Adrenal gland (tissue), 9 donors: ENCODE measurements at regions not wholly inside any gene's neighbourhood (a gene's known extent, or its start where the extent isn't known, plus 50 kb on each side); places are given as distances from the start of the nearest gene placed in this dataset.

Experiments used
- DNase-seq, 7 donors: peaks; one replicate each; pipeline ENCODE4 v3.0.0-alpha.2; 2019 to 2020
- H3K27ac ChIP-seq, 5 donors: fragments of 200-600 bp; sonication (generic) in 4 of 5; 1 replicate in 3 of 5; 2 replicates in 2 of 5; pipeline versions ENCODE4 v1.5.1 to v1.8.0; 2016 to 2020; ENCODE audit warnings: mild to moderate bottlenecking in 1 of 5
- H3K27me3 ChIP-seq: fragments of 200-600 bp; 2 replicates; pipeline ENCODE4 v1.8.0; 2021
- H3K36me3 ChIP-seq, 2 donors: fragments of 200-600 bp; replicated peaks in 1 of 2; 1 replicate in 1 of 2; 2 replicates in 1 of 2; pipeline versions ENCODE4 v1.5.1 to v1.8.0; 2018 to 2022
- H3K4me1 ChIP-seq, 2 donors: fragments of 200-600 bp; replicated peaks in 1 of 2; 1 replicate in 1 of 2; 2 replicates in 1 of 2; pipeline versions ENCODE4 v1.5.1 to v1.8.0; 2018 to 2021
- H3K4me3 ChIP-seq, 4 donors: fragments of 200-600 bp; sonication (generic) in 3 of 4; one replicate each; pipeline ENCODE4 v1.5.1; 2016 to 2018
- H3K9me3 ChIP-seq, 3 donors: fragments of 200-600 bp; sonication (generic) in 1 of 3; replicated peaks in 1 of 3; 1 replicate in 2 of 3; 2 replicates in 1 of 3; pipeline versions ENCODE4 v1.5.1 to v1.8.0; 2016 to 2021
- POLR2A ChIP-seq, 2 donors: fragments of 450-650 bp; IDR thresholded peaks; one replicate each; pipeline ENCODE4 v1.6.1; 2017; ENCODE audit warnings: antibody characterized with exemption in 2 of 2, mild to moderate bottlenecking in 2 of 2, moderate library complexity in 1 of 2
- WGBS, 4 donors: extraction: QIAGEN DNeasy Blood & Tissue Kit in 2 of 4; methylation state at CpG; one replicate each; pipeline versions ENCODE4 v1.1.5 to v1.1.7; 2013 to 2017; 5-methylcytosine and 5-hydroxymethylcytosine counted together
- intact Hi-C, 2 donors: fragments of 100-400 bp; cut with DNase I; formaldehyde crosslinking; loops; one replicate each; pipeline versions ENCODE4 v1.14.1 to v1.15.0; 2022 to 2023
- TF ChIP-seq, protein P1 (sequence below), 6 experiments: fragments of 450-650 bp in 4 of 6; fragments of 200-600 bp in 2 of 6; sonication (generic) in 1 of 6; IDR thresholded peaks; 1 replicate in 5 of 6; 2 replicates in 1 of 6; pipeline versions ENCODE4 v1.5.1 to v1.8.0; 2016 to 2021; ENCODE audit warnings: antibody characterized with exemption in 6 of 6, mild to moderate bottlenecking in 2 of 6, moderate library complexity in 1 of 6
- donor health status: healthy with polysubstance abuse.
- donor health status: Bipolar disorder and iron deficiency.
- donor health status: DM: yes; HTN: yes; CAD: no.
- donor health status: DM: no; HTN: no; CAD: no.
- donor health status: DM: no; HTN: no; CAD: no.

DNA sequence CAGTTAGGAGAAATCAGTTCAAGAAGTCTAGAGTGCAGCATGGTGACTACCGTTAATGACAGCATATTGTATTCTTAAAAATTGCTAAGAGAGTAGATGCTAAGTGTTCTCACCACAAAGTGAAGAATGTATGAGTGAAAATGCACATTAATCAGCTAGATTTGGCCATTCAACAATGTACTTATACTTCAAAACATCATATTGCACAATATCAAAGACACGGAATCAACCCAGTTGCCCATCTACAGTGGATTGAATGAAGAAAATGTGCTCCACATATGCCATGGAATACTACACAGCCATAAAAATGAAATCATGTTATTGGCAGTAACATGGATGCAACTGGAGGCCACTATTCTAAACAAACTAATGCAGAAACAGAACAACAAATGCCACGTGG is 119.9 kb upstream of the NDN start:
- no peaks in the 10 kb centered on the region for H3K36me3 ChIP-seq
- TF ChIP-seq, protein P1, sequence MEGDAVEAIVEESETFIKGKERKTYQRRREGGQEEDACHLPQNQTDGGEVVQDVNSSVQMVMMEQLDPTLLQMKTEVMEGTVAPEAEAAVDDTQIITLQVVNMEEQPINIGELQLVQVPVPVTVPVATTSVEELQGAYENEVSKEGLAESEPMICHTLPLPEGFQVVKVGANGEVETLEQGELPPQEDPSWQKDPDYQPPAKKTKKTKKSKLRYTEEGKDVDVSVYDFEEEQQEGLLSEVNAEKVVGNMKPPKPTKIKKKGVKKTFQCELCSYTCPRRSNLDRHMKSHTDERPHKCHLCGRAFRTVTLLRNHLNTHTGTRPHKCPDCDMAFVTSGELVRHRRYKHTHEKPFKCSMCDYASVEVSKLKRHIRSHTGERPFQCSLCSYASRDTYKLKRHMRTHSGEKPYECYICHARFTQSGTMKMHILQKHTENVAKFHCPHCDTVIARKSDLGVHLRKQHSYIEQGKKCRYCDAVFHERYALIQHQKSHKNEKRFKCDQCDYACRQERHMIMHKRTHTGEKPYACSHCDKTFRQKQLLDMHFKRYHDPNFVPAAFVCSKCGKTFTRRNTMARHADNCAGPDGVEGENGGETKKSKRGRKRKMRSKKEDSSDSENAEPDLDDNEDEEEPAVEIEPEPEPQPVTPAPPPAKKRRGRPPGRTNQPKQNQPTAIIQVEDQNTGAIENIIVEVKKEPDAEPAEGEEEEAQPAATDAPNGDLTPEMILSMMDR (IDR thresholded peaks at IDR 0.05): no peak
- WGBS, 4 donors: 51 to 71% (median 54%) methylated on average over 3 of the region's 3 CpGs
- intact Hi-C loops: loop anchor here in 1 of 2 donors (10.0 kb wide), 1 partner anchor 58 kb away; no protein-coding TSS in a partner anchor
- no peak for DNase-seq
- H3K4me1 ChIP-seq: no peaks in the 10 kb centered on the region
- H3K27ac ChIP-seq: no peak overlapping the region
- H3K4me3 ChIP-seq: no peak overlapping the region
- no peaks in the 10 kb centered on the region for H3K27me3 ChIP-seq
- no peaks in the 10 kb centered on the region for H3K9me3 ChIP-seq

DNA sequence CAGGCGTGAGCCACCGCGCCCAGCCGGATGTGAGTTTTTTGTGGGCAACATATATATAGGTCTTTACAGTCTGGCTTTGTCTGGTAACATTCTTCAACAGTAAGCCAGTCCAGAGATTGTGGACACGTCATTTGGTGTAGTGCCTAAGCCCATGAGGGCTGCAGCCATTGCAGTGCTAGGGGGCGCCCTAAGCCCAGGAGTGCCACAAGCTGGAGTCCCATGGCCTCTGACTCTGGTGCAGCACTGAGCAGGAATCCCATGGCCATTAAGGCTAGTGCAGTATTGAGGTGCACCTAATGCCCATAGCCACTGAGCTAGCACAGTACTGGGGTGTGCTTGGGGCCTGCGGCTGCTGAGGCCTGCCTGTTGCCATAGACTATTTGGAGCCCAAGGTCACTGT is 136.4 kb upstream of the NDN start:
- WGBS, 4 donors: 71 to 94% (median 74%) methylated on average over 5 to 7 of the region's 7 CpGs
- H3K36me3 ChIP-seq: no peaks in the 10 kb centered on the region
- H3K9me3 ChIP-seq: no peaks in the 10 kb centered on the region
- no peaks in the 10 kb centered on the region for H3K27me3 ChIP-seq
- no peak for TF ChIP-seq POLR2A (IDR thresholded peaks at IDR 0.05)
- TF ChIP-seq, protein P1 (IDR thresholded peaks at IDR 0.05): peak in 2 of 6 experiments; percentile 56 to 58
- H3K27ac ChIP-seq: no peak overlapping the region
- H3K4me3 ChIP-seq: no peak overlapping the region
- peak in 4 of 7 donors; percentile 23 to 72 (median 46) for DNase-seq
- intact Hi-C loops: no loop called here
- H3K4me1 ChIP-seq: no peaks in the 10 kb centered on the region

DNA sequence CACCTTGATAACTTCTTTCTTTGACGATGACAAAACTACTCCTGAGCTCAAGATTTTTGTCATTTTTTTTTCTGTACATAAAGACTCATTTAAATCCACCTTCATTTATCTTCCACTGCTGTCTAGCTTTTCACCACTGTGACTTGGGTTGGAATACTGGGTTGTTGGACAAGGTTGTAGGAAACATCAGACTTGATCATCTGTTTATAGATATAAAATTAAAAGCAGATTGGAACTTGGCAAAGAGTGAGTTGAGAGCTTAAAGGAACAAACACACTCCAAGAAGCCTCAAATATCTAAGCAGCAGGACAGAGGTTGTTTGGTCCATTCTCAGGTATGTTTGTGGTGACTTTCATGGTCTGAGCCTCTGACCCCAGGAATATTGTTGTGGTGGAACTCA is 141.7 kb upstream of the NDN start:
- no peaks in the 10 kb centered on the region for H3K27me3 ChIP-seq

DNA sequence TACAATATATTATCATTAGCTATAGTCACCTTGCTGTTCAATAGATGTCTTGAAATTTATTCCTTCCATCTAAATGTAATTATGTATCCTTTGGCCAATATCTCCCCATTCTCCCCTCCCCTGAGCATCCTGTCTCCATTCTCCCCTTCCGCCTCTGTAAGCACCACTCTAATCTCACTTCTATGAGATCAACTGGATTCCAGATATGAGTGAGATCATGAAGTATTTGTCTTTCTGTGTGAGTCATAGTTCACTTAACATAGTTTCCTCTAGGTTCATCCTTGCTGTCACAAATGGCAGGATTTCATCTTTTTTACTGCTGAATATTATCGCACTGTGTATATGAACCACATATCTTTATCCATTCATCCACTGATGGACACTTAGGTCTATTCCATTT is 148.8 kb upstream of the NDN start:
- intact Hi-C loops: no loop called here
- no peaks in the 10 kb centered on the region for H3K9me3 ChIP-seq

More for the DNA sequence above, 141.7 kb upstream of the NDN start:
- TF ChIP-seq, protein P1 (IDR thresholded peaks at IDR 0.05): no peak
- no peak for TF ChIP-seq POLR2A (IDR thresholded peaks at IDR 0.05)
- 51 to 64% (median 55%) methylated on average over 1 of the region's 1 CpG for WGBS, 4 donors
- H3K9me3 ChIP-seq: no peaks in the 10 kb centered on the region
- intact Hi-C loops: no loop called here
- no peaks in the 10 kb centered on the region for H3K36me3 ChIP-seq
- no peak overlapping the region for H3K4me3 ChIP-seq
- no peak for DNase-seq
- no peak overlapping the region for H3K27ac ChIP-seq
- H3K4me1 ChIP-seq: no peaks in the 10 kb centered on the region

More for the DNA sequence above, 148.8 kb upstream of the NDN start:
- Histone ChIP-seq H3K27ac (no peak overlapping the region), H3K36me3 (no peaks in the 10 kb centered on the region), H3K4me3 (no peak overlapping the region), H3K27me3 (no peaks in the 10 kb centered on the region), H3K4me1 (no peaks in the 10 kb centered on the region)
- TF ChIP-seq, protein P1 (IDR thresholded peaks at IDR 0.05): no peak
- no peak for TF ChIP-seq POLR2A (IDR thresholded peaks at IDR 0.05)
- DNase-seq: no peak
- 79 to 96% (median 83%) methylated on average over 2 of the region's 2 CpGs for WGBS, 4 donors
